AG09309 (cell line): ENCODE measurements at regions not wholly inside any gene's neighbourhood (a gene's known extent, or its start where the extent isn't known, plus 50 kb on each side); places are given as distances from the start of the nearest gene placed in this dataset.

ENCODE experiments used
- DNase-seq: peaks from one replicate; pipeline ENCODE4 v3.0.0-alpha.2; 2010; ENCODE audit warnings: low read depth
- H3K4me3 ChIP-seq: 2 replicates; pipeline ENCODE4 v1.5.1; 2011; ENCODE audit warnings: mild to moderate bottlenecking, low read depth, low read length, moderate library complexity; ENCODE audit not compliant: control insufficient read depth
- TF ChIP-seq, protein P1 (sequence below): IDR thresholded peaks from 2 replicates; pipeline ENCODE4 v1.5.1; 2011; ENCODE audit warnings: mild to moderate bottlenecking, low read depth, low read length, inconsistent platforms; ENCODE audit not compliant: insufficient read depth, control insufficient read depth; ENCODE audit errors: missing control alignments

DNA sequence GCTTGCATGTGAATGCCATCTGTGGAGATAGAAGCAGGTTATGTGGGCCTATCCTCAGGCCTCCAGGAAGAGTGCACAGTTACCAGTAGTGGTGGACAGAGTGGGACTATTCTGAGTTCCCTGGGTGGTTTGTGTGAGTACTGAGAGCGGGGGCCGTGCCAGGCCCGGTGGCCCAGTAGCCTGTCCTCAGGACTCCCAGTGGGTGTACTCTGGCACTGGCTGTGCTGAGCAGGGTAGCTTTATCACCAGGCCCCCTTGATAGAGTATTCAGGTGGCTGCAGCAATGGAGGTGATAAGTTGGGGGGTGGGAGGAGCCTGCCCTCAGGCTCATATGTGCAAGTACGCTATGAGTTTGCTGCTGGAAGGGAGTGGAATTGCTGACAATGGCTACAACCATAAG, 979.0 kb upstream of the PIK3C3 start:
- no peak for DNase-seq
- no peak overlapping the region for H3K4me3 ChIP-seq
- TF ChIP-seq, protein P1, sequence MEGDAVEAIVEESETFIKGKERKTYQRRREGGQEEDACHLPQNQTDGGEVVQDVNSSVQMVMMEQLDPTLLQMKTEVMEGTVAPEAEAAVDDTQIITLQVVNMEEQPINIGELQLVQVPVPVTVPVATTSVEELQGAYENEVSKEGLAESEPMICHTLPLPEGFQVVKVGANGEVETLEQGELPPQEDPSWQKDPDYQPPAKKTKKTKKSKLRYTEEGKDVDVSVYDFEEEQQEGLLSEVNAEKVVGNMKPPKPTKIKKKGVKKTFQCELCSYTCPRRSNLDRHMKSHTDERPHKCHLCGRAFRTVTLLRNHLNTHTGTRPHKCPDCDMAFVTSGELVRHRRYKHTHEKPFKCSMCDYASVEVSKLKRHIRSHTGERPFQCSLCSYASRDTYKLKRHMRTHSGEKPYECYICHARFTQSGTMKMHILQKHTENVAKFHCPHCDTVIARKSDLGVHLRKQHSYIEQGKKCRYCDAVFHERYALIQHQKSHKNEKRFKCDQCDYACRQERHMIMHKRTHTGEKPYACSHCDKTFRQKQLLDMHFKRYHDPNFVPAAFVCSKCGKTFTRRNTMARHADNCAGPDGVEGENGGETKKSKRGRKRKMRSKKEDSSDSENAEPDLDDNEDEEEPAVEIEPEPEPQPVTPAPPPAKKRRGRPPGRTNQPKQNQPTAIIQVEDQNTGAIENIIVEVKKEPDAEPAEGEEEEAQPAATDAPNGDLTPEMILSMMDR, result no peak

DNA sequence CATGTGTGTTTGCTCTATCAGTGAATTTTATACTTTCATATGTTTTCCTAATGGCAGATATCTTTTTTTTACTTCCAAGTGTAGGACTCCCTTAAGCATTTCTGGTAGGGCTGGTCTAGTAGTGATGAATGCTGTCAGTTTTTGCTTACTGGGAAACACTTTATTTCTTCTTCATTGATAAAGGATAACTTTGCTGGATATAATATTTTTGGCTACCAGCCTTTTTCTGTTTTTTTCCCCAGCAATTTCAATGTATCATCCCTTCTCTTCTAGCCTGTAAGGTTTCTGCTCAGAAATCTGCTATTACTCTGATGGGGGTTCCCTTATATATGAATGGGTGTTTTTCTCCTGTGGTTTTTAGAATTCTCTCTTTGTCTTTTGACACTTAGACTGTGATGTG, 980.6 kb upstream of the PIK3C3 start:
- TF ChIP-seq, protein P1, result no peak
- H3K4me3 ChIP-seq, result no peak overlapping the region
- no peak for DNase-seq

DNA sequence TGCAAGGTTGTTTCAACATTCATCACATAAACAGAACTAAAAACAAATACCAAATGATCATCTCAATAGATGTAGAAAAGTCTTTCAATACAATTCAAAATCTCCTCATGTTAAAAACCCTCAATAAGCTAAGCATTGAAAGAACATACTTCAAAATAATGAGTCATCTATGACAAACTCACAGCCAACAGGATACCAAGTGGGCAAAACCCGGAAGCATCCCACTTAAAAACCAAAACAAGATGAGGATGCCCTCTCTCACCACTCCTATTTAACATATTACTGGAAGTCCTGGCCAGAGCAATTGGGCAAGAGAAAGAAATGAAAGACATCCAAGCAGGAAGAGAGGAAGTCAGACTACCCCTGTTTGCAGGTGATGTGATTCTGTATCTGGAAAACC, 992.2 kb upstream of the PIK3C3 start:
- no peak overlapping the region for H3K4me3 ChIP-seq
- no peak for DNase-seq
- TF ChIP-seq, protein P1, result no peak

DNA sequence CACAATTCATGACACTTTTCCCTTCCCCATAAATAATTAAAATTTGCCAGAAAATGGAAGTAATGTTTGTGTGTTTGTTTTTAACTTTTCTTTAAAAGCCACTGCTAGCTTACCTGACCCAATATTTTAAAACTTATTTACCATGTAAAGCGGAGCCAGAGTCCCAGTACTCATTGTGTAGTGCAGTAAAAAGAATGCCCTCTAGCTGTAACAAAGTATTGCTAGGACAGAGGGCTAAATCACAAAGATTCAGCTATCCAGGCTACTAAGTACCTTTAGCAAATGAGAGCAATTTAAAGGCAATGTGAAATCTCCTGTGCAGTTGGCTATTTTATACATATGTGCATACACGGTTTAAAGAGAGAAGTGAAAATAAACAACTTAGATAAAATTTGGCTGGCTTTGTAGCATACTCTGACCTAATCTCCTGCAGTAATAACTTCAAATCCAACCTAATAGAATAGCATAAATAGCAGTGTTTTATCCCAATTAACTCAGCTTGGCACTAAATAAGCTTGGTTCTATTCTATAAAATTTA, 997.4 kb upstream of the PIK3C3 start:
- no peak overlapping the region for H3K4me3 ChIP-seq
- DNase-seq, result no peak
- TF ChIP-seq, protein P1, result no peak

DNA sequence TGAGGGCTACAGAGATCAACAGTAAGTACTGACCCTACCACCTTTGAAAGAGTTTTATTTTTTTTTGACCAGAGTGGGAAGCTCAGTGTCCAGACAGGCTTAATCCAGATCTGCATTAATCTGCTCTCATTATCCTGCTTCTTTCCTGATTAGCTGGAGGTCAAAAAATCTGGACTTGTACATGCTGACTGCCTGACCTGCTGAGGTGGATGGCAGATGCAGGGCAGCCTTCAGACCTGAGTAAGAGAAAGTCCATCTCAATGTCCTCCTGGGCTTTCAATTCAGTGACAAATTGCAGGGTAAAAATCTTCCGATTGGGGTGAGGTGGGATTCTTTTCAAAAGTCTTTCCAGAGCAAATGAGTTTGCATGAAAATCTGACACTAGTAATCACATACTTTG, 998.8 kb upstream of the PIK3C3 start:
- TF ChIP-seq, protein P1, result no peak
- no peak overlapping the region for H3K4me3 ChIP-seq
- no peak for DNase-seq

DNA sequence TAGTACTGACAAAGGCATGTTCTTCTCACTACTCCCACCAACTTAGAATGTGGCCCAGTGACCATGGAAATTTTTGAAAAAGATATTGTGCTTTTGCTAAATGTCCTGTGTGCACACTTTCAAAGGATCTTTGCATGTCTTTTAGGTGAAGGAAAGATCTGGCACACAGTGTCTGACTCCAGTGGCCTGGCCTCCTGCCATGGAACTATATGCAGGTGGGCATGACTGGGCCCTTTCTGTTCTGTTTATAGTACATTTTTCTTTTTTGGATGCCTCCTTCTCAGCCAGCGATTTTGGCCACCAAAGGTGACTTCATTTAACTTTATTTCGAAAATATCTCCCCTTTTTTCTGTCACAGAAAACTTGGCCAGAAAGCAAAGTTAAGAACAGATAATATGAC, 999.7 kb upstream of the PIK3C3 start:
- TF ChIP-seq, protein P1, result no peak
- no peak overlapping the region for H3K4me3 ChIP-seq
- DNase-seq, result no peak
